ENCODE measurements at regions not wholly inside any gene's neighbourhood (a gene's known extent, or its start where the extent isn't known, plus 50 kb on each side); places are given as distances from the start of the nearest gene placed in this dataset.

GRCh38 chr3:117688583-117688982 is 979.0 kb downstream of the TUSC7 start:
- intact Hi-C loops (cut with DNase I), result no loop called here
- no peaks in the 10 kb centered on the region for H3K4me1 ChIP-seq
- H3K27me3 ChIP-seq (ENCODE audit: insufficient read depth in 3 of 3, low read length in 2 of 3), result no peaks in the 10 kb centered on the region
- ATAC-seq (no peak), DNase-seq (no peak)
- no peak for TF ChIP-seq CTCF (IDR thresholded peaks at IDR 0.05)
- WGBS, 3 donors, result 42 to 48% (median 47%) methylated on average over 3 of the region's 3 CpGs
- H3K27ac ChIP-seq, result no peak overlapping the region
- no peaks in the 10 kb centered on the region for H3K36me3 ChIP-seq (ENCODE audit: insufficient read depth in 1 of 2, low read depth in 1 of 2)
- no peak overlapping the region for H3K4me3 ChIP-seq
- no peaks in the 10 kb centered on the region for H3K9me3 ChIP-seq

GRCh38 chr3:117691526-117691925 is 981.9 kb downstream of the TUSC7 start:
- intact Hi-C loops (cut with DNase I), result no loop called here
- 56 to 76% (median 67%) methylated on average over 1 of the region's 1 CpG for WGBS, 3 donors

GRCh38 chr3:117692416-117692995 is 982.9 kb downstream of the TUSC7 start:
- Histone ChIP-seq H3K9me3 (no peaks in the 10 kb centered on the region), H3K4me1 (no peaks in the 10 kb centered on the region), H3K36me3 (ENCODE audit: insufficient read depth in 1 of 2, low read depth in 1 of 2) (no peaks in the 10 kb centered on the region), H3K4me3 (no peak overlapping the region), H3K27ac (no peak overlapping the region), H3K27me3 (ENCODE audit: insufficient read depth in 3 of 3, low read length in 2 of 3) (no peaks in the 10 kb centered on the region)
- 74 to 75% (median 74%) methylated on average over 5 of the region's 5 CpGs for WGBS, 3 donors
- no peak for DNase-seq
- no peak for TF ChIP-seq CTCF (IDR thresholded peaks at IDR 0.05)
- intact Hi-C loops (cut with DNase I), result no loop called here
- ATAC-seq, result no peak

More at GRCh38 chr3:117691526-117691925, 981.9 kb downstream of the TUSC7 start:
- no peaks in the 10 kb centered on the region for H3K4me1 ChIP-seq
- H3K27ac ChIP-seq, result no peak overlapping the region
- no peaks in the 10 kb centered on the region for H3K27me3 ChIP-seq (ENCODE audit: insufficient read depth in 3 of 3, low read length in 2 of 3)
- ATAC-seq (no peak), DNase-seq (no peak)
- no peaks in the 10 kb centered on the region for H3K36me3 ChIP-seq (ENCODE audit: insufficient read depth in 1 of 2, low read depth in 1 of 2)
- H3K4me3 ChIP-seq, result no peak overlapping the region
- H3K9me3 ChIP-seq, result no peaks in the 10 kb centered on the region
- no peak for TF ChIP-seq CTCF (IDR thresholded peaks at IDR 0.05)

GRCh38 chr3:117695321-117695720 is 985.7 kb downstream of the TUSC7 start:
- no peaks in the 10 kb centered on the region for H3K27me3 ChIP-seq (ENCODE audit: insufficient read depth in 3 of 3, low read length in 2 of 3)
- H3K4me3 ChIP-seq, result no peak overlapping the region
- TF ChIP-seq CTCF (IDR thresholded peaks at IDR 0.05), result no peak
- ATAC-seq (no peak), DNase-seq (no peak)
- H3K4me1 ChIP-seq, result no peaks in the 10 kb centered on the region
- WGBS, 3 donors, result 85 to 86% (median 86%) methylated on average over 1 of the region's 1 CpG
- no peaks in the 10 kb centered on the region for H3K9me3 ChIP-seq
- intact Hi-C loops (cut with DNase I), result no loop called here
- H3K27ac ChIP-seq, result no peak overlapping the region
- no peaks in the 10 kb centered on the region for H3K36me3 ChIP-seq (ENCODE audit: insufficient read depth in 1 of 2, low read depth in 1 of 2)
